HCT116 (cell line): ENCODE measurements at regions not wholly inside any gene's neighbourhood (a gene's known extent, or its start where the extent isn't known, plus 50 kb on each side); places are given as distances from the start of the nearest gene placed in this dataset.

Experiments
- ATAC-seq: fragments of 200-7000 bp; cut with Tn5 transposase; 2 replicates; pipeline ENCODE4 v1.9.1; 2020; ENCODE audit warnings: mild to moderate bottlenecking, moderate library complexity
- BruUV-seq: library from RNA; stranded (reverse); fragments of 400-500 nt; replicated peaks from 2 replicates; lab custom pipeline; 2021; lab: Mats Ljungman, UMichigan
- CTCF ChIA-PET: fragments of 300-600 bp; sonication (Branson Sonifier 250); formaldehyde crosslinking; loops from one replicate; lab custom pipeline; 2021; ENCODE audit warnings: antibody characterized with exemption; lab: Charles Lee
- POLR2A ChIA-PET: fragments of 300-600, 350-600 bp; sonication (Branson Sonifier 250); formaldehyde crosslinking; loops from one replicate; lab custom pipeline; 2021; ENCODE audit warnings: antibody characterized with exemption; lab: Charles Lee
- RAD21 ChIA-PET, 2 experiments: fragments of 300-600 bp; sonication (Branson Sonifier 250); formaldehyde crosslinking; loops; one replicate each; lab custom pipeline; 2023; ENCODE audit warnings: low total read pairs in 2 of 2; ENCODE audit not compliant: uncharacterized antibody in 2 of 2, unreplicated experiment in 2 of 2, low non-redundant PET in 1 of 2; lab: Charles Lee
- DNase-seq: peaks from one replicate; pipeline ENCODE4 v3.0.0-alpha.2; 2010; ENCODE audit warnings: low read depth, low spot score
- H2AFZ ChIP-seq: fragments of 200-600 bp; shearing (Covaris generic), sonication (generic); 2 replicates; pipeline ENCODE4 v1.6.1; 2017; ENCODE audit warnings: low read depth, mixed run types, mixed read lengths, antibody characterized with exemption, low read length; ENCODE audit not compliant: poor library complexity, severe bottlenecking
- H3K27ac ChIP-seq: 2 replicates; pipeline ENCODE4 v1.5.1; 2012; ENCODE audit warnings: low read depth, low read length
- H3K27me3 ChIP-seq: fragments of 200-600 bp; sonication (generic); 2 replicates; pipeline ENCODE4 v1.6.1; 2016; ENCODE audit warnings: mixed run types, low read length, mixed read lengths; ENCODE audit not compliant: insufficient read depth
- H3K36me3 ChIP-seq, 2 experiments: fragments of 200-500 bp in 1 of 2; fragments of 200-600 bp in 1 of 2; sonication (Bioruptor generic) in 1 of 2; sonication (generic) in 1 of 2; 2 replicates each; pipeline versions ENCODE4 v1.5.1 to v1.6.1; 2014 to 2016; ENCODE audit warnings: low read length in 2 of 2, inconsistent platforms in 1 of 2, mixed read lengths in 1 of 2, mixed run types in 1 of 2; ENCODE audit not compliant: insufficient read depth in 2 of 2, control insufficient read depth in 1 of 2
- H3K4me1 ChIP-seq, 2 experiments: fragments of 200-600 bp in 1 of 2; sonication (generic) in 1 of 2; 2 replicates each; pipeline versions ENCODE4 v1.5.1 to v1.6.1; 2012 to 2017; ENCODE audit warnings: low read length in 2 of 2, inconsistent platforms in 1 of 2, mild to moderate bottlenecking in 1 of 2, mixed read lengths in 1 of 2, mixed run types in 1 of 2, moderate library complexity in 1 of 2; ENCODE audit not compliant: insufficient read depth in 2 of 2, control insufficient read depth in 1 of 2
- H3K4me2 ChIP-seq: fragments of 200-600 bp; sonication (generic); 2 replicates; pipeline ENCODE4 v1.6.1; 2017; ENCODE audit warnings: mixed run types, low read length, mixed read lengths
- H3K4me3 ChIP-seq, 2 experiments: fragments of 200-600 bp in 1 of 2; sonication (generic) in 1 of 2; replicated peaks in 1 of 2; 2 replicates each; pipeline ENCODE4 v1.5.1; 2011 to 2016; ENCODE audit warnings: low read length in 2 of 2, control low read depth in 1 of 2, low read depth in 1 of 2, mild to moderate bottlenecking in 1 of 2, mixed read lengths in 1 of 2, mixed run types in 1 of 2
- H3K79me2 ChIP-seq: fragments of 200-600 bp; sonication (generic); 2 replicates; pipeline ENCODE4 v1.6.1; 2017; ENCODE audit warnings: mild to moderate bottlenecking, mixed run types, low read length, moderate library complexity, mixed read lengths; ENCODE audit not compliant: insufficient read depth
- H3K9ac ChIP-seq: fragments of 200-600 bp; sonication (generic); 2 replicates; pipeline ENCODE4 v1.6.1; 2016; ENCODE audit warnings: low read length, mixed read lengths
- H3K9me2 ChIP-seq: fragments of 200-600 bp; sonication (generic), shearing (Covaris generic); 2 replicates; pipeline ENCODE4 v1.6.1; 2017; ENCODE audit warnings: mixed run types, mild to moderate bottlenecking, moderate library complexity; ENCODE audit not compliant: insufficient read depth
- H3K9me3 ChIP-seq, 2 experiments: fragments of 200-500 bp in 1 of 2; fragments of 200-600 bp in 1 of 2; sonication (Bioruptor generic) in 1 of 2; sonication (generic) in 1 of 2; 2 replicates each; pipeline ENCODE4 v1.6.1; 2014 to 2017; ENCODE audit warnings: low read length in 2 of 2, mixed read lengths in 2 of 2, inconsistent platforms in 1 of 2, low read depth in 1 of 2, mild to moderate bottlenecking in 1 of 2, mixed run types in 1 of 2, moderate library complexity in 1 of 2; ENCODE audit not compliant: control insufficient read depth in 1 of 2, insufficient read depth in 1 of 2
- H4K20me1 ChIP-seq: fragments of 200-600 bp; sonication (generic), shearing (Covaris generic); 2 replicates; pipeline ENCODE4 v1.6.1; 2017; ENCODE audit warnings: mixed run types, mild to moderate bottlenecking, moderate library complexity; ENCODE audit not compliant: insufficient read depth
- ATF3 ChIP-seq: IDR thresholded peaks from 2 replicates; pipeline ENCODE4 v1.6.1; 2012
- CBX3 ChIP-seq: IDR thresholded peaks from 2 replicates; pipeline ENCODE4 v1.6.1; 2012; ENCODE audit warnings: low read depth
- CEBPB ChIP-seq: IDR thresholded peaks from 2 replicates; pipeline ENCODE4 v1.6.1; 2012; ENCODE audit warnings: low read depth
- EZH2phosphoT487 ChIP-seq: fragments of 200-600 bp; IDR thresholded peaks from 2 replicates; pipeline ENCODE4 v1.6.1; 2018; ENCODE audit warnings: antibody characterized with exemption, borderline replicate concordance
- POLR2AphosphoS5 ChIP-seq: IDR thresholded peaks from 2 replicates; pipeline ENCODE4 v1.6.1; 2011; ENCODE audit warnings: mild to moderate bottlenecking, low read depth, low read length, moderate library complexity
- RAD21 ChIP-seq: IDR thresholded peaks from 2 replicates; pipeline ENCODE4 v1.6.1; 2012; ENCODE audit warnings: low read depth, mild to moderate bottlenecking
- SRF ChIP-seq: IDR thresholded peaks from 2 replicates; pipeline ENCODE4 v1.6.1; 2012; ENCODE audit warnings: low read depth
- YY1 ChIP-seq: IDR thresholded peaks from 2 replicates; pipeline ENCODE4 v1.6.1; 2011; ENCODE audit warnings: low read length, low read depth, moderate library complexity, mild to moderate bottlenecking; ENCODE audit not compliant: insufficient replicate concordance; ENCODE audit errors: extremely low read depth
- ZBTB33 ChIP-seq: IDR thresholded peaks from 2 replicates; pipeline ENCODE4 v1.6.1; 2011; ENCODE audit warnings: mild to moderate bottlenecking, low read length, moderate library complexity; ENCODE audit not compliant: insufficient replicate concordance; ENCODE audit errors: extremely low read depth
- ZNF274 ChIP-seq: fragments of 200-500 bp; sonication (Bioruptor generic); IDR thresholded peaks from 2 replicates; pipeline ENCODE4 v1.6.1; 2014; ENCODE audit warnings: mild to moderate bottlenecking, low read depth, low read length, inconsistent platforms
- intact Hi-C: fragments of 100-400 bp; cut with micrococcal nuclease; formaldehyde crosslinking; loops from 2 replicates; pipeline ENCODE4 v1.10.0; 2022
- TF ChIP-seq, protein P1 (sequence below): IDR thresholded peaks from 2 replicates; pipeline ENCODE4 v1.6.1; 2012

- no peak overlapping the region for H3K9ac ChIP-seq
- TF ChIP-seq ATF3 (no peak), CBX3 (no peak), YY1 (no peak), EZH2phosphoT487 (no peak), CEBPB (no peak), RAD21 (no peak), ZNF274 (no peak), POLR2AphosphoS5 (no peak), ZBTB33 (no peak), SRF (no peak)
- TF ChIP-seq, protein P1, sequence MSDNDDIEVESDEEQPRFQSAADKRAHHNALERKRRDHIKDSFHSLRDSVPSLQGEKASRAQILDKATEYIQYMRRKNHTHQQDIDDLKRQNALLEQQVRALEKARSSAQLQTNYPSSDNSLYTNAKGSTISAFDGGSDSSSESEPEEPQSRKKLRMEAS: no peak
- TF ChIP-seq, all 23 proteins: peak for 0
- Histone ChIP-seq H3K27ac (no peak overlapping the region), H3K9me2 (no peaks in the 10 kb centered on the region), H2AFZ (no peak overlapping the region), H3K27me3 (peaks cover 39% of the 10 kb centered on the region), H3K9me3 (no peaks in the 10 kb centered on the region), H3K4me2 (no peak overlapping the region), H3K4me3 (no peak overlapping the region), H3K79me2 (no peaks in the 10 kb centered on the region), H4K20me1 (no peaks in the 10 kb centered on the region), H3K4me1 (no peaks in the 10 kb centered on the region), H3K36me3 (no peaks in the 10 kb centered on the region)
- RAD21 ChIA-PET: no interaction called here
- no TSS peak for BruUV-seq
- intact Hi-C loops: no loop called here
- CTCF ChIA-PET: no interaction called here
- ATAC-seq (no peak), DNase-seq (no peak)
- POLR2A ChIA-PET: no interaction called here
Observed at GRCh38 chr10:111885046-111885445, 298.5 kb downstream of the GPAM start.
